GM12892 (cell line): ENCODE measurements at regions not wholly inside any gene's neighbourhood (a gene's known extent, or its start where the extent isn't known, plus 50 kb on each side); places are given as distances from the start of the nearest gene placed in this dataset.

Experiments
- DNase-seq: peaks from one replicate; pipeline ENCODE4 v3.0.0; 2011; ENCODE audit not compliant: insufficient read length
- FAIRE-seq: peaks from 2 replicates; lab custom pipeline; 2011; peaks lifted over from hg19 to GRCh38; lab: Jason Lieb, UNC
- POLR2A ChIP-seq: IDR thresholded peaks from 2 replicates; pipeline ENCODE4 v1.6.1; 2011; ENCODE audit warnings: low read depth, low read length, control low read depth
- POLR2AphosphoS5 ChIP-seq: IDR thresholded peaks from 2 replicates; pipeline ENCODE4 v1.6.1; 2011; ENCODE audit warnings: low read depth, low read length, control low read depth
- TAF1 ChIP-seq: IDR thresholded peaks from 2 replicates; pipeline ENCODE4 v1.6.1; 2011; ENCODE audit warnings: low read depth, mild to moderate bottlenecking, control low read depth, low read length, borderline replicate concordance

- no peak for TF ChIP-seq POLR2A
- TF ChIP-seq POLR2AphosphoS5, result no peak
- DNase-seq, result no peak
- no peak for FAIRE-seq
Observed at GRCh38 chr6:14187406-14187805, 69.8 kb downstream of the CD83 start.

- FAIRE-seq (no peak), DNase-seq (no peak)
- TF ChIP-seq TAF1 (no peak), POLR2AphosphoS5 (no peak), POLR2A (no peak)
Observed at GRCh38 chr6:14189074-14189473, 71.5 kb downstream of the CD83 start.

- DNase-seq, result no peak
- TF ChIP-seq POLR2AphosphoS5 (no peak), POLR2A (no peak), TAF1 (no peak)
- FAIRE-seq, result no peak
Observed at GRCh38 chr6:14190191-14190928, 72.8 kb downstream of the CD83 start.

- FAIRE-seq (no peak), DNase-seq (no peak)
- no peak for TF ChIP-seq TAF1
- TF ChIP-seq POLR2A, result no peak
- TF ChIP-seq POLR2AphosphoS5, result no peak
Observed at GRCh38 chr6:14190929-14191224, 73.3 kb downstream of the CD83 start.

GRCh38 chr6:14191761-14192160, 74.2 kb downstream of the CD83 start:
- TF ChIP-seq POLR2AphosphoS5 (no peak), POLR2A (no peak), TAF1 (no peak)
- DNase-seq, result no peak
- FAIRE-seq, result no peak

GRCh38 chr6:14192216-14192788, 74.7 kb downstream of the CD83 start:
- no peak for FAIRE-seq
- TF ChIP-seq POLR2AphosphoS5 (no peak), POLR2A (no peak), TAF1 (no peak)
- DNase-seq, result no peak

- no peak for DNase-seq
- no peak for FAIRE-seq
- TF ChIP-seq TAF1, result no peak
- no peak for TF ChIP-seq POLR2AphosphoS5
- TF ChIP-seq POLR2A, result no peak
Observed at GRCh38 chr6:14193524-14193923, 76.0 kb downstream of the CD83 start.

GRCh38 chr6:14194483-14194882, 76.9 kb downstream of the CD83 start:
- TF ChIP-seq POLR2A (no peak), POLR2AphosphoS5 (no peak), TAF1 (no peak)
- no peak for DNase-seq
- no peak for FAIRE-seq

- FAIRE-seq, result no peak
- no peak for TF ChIP-seq POLR2AphosphoS5
- no peak for TF ChIP-seq POLR2A
- no peak for TF ChIP-seq TAF1
- DNase-seq, result no peak
Observed at GRCh38 chr6:14194976-14195375, 77.4 kb downstream of the CD83 start.

GRCh38 chr6:14196026-14196425, 78.5 kb downstream of the CD83 start:
- TF ChIP-seq POLR2A (no peak), TAF1 (no peak), POLR2AphosphoS5 (no peak)
- DNase-seq, result no peak
- no peak for FAIRE-seq

- TF ChIP-seq TAF1, result no peak
- TF ChIP-seq POLR2A, result no peak
- no peak for TF ChIP-seq POLR2AphosphoS5
- no peak for FAIRE-seq
Observed at GRCh38 chr6:14197118-14197517, 79.5 kb downstream of the CD83 start.

GRCh38 chr6:14200047-14200446, 82.5 kb downstream of the CD83 start:
- TF ChIP-seq POLR2AphosphoS5 (no peak), TAF1 (no peak), POLR2A (no peak)
- FAIRE-seq (no peak), DNase-seq (no peak)

More at GRCh38 chr6:14197118-14197517, 79.5 kb downstream of the CD83 start:
- no peak for DNase-seq

GRCh38 chr6:14202947-14203346, 85.4 kb downstream of the CD83 start:
- TF ChIP-seq POLR2A, result no peak
- no peak for TF ChIP-seq TAF1
- no peak for TF ChIP-seq POLR2AphosphoS5
- no peak for DNase-seq
- no peak for FAIRE-seq
